ENCODE measurements at regions not wholly inside any gene's neighbourhood (a gene's known extent, or its start where the extent isn't known, plus 50 kb on each side); places are given as distances from the start of the nearest gene placed in this dataset.
"Not testable (repeated sequence)": the region's sequence is repeated elsewhere in the genome, so short reads cannot be mapped to it uniquely, and the experiment has no call there.

- DNase-seq (ENCODE audit: low spot score in 2 of 2); FAIRE-seq: not testable (repeated sequence)
Measured at GRCh38 chr13:18322821-18323220, 858.8 kb downstream of the TUBA3C start.

DNA sequence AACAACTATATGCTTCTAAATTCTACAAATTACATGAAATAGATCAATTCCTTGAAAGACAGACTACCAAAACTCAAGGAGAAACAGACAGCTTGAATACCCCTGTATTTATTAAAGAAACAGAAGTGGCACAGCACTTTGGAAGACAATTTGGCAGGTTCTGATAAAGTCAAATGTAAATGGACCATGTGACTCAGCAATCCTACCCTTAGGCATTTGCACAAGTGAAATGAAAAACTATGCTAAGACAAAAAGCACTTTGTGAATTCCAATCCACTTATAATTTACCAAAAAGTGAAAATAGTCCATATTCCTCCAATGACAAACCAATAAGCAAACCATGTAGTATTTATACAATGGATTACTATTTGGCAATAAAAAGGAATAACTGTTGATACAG is 862.0 kb downstream of the TUBA3C start:
- FAIRE-seq; DNase-seq (ENCODE audit: low spot score in 2 of 2): not testable (repeated sequence)

DNA sequence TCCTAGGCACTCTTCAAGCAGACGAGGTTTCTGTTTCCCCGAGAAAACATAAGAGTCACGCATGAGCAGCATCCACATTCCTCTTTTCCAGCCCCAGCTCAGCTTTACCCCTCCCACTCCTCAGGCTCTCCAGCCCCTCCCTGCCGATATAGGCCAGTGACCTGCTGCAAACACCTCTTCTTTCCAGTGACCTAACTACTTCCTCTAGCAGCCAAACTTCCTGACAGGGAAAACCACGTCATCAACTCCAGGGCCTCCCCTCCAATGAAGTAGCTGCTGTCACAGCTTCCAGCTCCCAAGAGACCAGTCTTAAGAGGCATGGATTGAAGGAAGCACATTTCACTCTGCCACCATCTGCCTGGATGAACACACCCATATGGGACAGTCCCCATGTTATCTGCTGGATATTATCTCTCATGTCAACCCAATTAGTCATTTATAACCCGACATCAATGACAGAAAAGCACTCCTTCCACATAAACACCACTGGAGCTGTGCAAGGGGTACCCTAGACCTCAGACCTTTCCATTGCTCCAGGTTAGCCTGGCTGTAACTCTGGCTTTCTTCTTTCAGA is 878.3 kb downstream of the TUBA3C start:
- not testable (repeated sequence) for DNase-seq (ENCODE audit: low spot score in 2 of 2)

GRCh38 chr13:18300968-18301367 is 880.7 kb downstream of the TUBA3C start:
- not testable (repeated sequence) for DNase-seq (ENCODE audit: low spot score in 2 of 2); FAIRE-seq

More for the DNA sequence above, 878.3 kb downstream of the TUBA3C start:
- FAIRE-seq: not testable (repeated sequence)

DNA sequence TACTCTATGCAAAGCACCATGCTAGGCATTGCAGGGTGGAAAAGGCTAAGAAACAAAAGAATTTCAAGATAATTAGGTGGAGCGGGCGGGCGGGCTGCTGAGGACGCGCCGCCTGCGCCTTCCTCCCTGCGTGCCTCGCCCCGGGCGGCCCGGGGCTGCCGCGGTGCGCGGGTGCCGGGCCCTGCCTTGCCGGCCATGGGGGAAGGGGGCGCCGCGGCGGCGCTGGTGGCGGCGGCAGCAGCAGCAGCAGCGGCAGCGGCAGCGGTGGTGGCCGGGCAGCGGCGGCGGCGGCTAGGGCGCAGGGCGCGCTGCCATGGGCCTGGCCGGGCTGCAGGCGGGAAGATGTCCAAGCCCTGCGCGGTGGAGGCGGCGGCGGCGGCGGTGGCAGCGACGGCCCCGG is 884.3 kb downstream of the TUBA3C start:
- DNase-seq (ENCODE audit: low spot score in 2 of 2); FAIRE-seq: not testable (repeated sequence)

DNA sequence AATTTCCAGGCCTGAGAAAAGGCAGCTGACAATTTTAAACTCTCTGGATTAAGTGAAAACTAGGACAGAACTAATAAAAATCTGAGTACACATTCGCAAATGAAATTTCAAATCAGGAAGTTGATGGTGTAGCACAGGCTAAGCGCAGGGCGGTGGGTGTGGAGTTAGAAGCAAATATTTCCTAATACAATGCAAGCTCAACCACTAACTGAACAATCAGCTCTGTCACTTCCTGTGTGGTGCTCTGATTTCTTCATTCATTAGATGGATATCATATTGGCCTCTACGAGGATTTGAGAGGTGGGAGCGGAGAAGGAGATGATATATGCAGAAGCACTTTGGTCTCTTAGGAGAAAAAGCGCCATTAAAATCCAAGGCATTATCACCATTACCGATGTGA is 885.0 kb downstream of the TUBA3C start:
- not testable (repeated sequence) for DNase-seq (ENCODE audit: low spot score in 2 of 2); FAIRE-seq

DNA sequence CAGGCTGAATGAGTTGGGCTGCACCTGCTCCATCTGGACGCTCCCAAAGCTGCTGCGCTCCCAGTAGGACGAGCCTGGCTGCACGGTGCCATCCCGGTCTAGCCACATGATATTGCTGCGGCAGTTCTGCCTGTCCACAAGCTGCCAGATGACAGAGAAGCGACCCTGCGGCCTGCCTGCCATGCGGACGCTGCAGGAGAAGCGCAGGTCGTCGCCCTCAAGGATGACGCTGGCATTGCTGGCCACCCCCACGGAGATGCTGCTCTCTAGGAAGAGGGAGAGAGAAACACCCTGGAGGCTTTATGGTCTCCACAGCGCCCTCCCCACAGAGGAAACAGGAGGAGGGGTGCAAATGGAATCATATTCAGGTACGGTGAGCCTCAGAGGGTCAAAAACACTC is 887.3 kb downstream of the TUBA3C start:
- DNase-seq (ENCODE audit: low spot score in 2 of 2); FAIRE-seq: not testable (repeated sequence)

GRCh38 chr13:18286848-18287247 is 894.8 kb downstream of the TUBA3C start:
- DNase-seq (ENCODE audit: low spot score in 2 of 2); FAIRE-seq: not testable (repeated sequence)

GRCh38 chr13:18285663-18286062 is 896.0 kb downstream of the TUBA3C start:
- not testable (repeated sequence) for FAIRE-seq; DNase-seq (ENCODE audit: low spot score in 2 of 2)

GRCh38 chr13:18284040-18284439 is 897.6 kb downstream of the TUBA3C start:
- not testable (repeated sequence) for FAIRE-seq

GRCh38 chr13:18281829-18282597 is 899.6 kb downstream of the TUBA3C start:
- not testable (repeated sequence) for FAIRE-seq; DNase-seq (ENCODE audit: low spot score in 2 of 2)

More at GRCh38 chr13:18284040-18284439, 897.6 kb downstream of the TUBA3C start:
- not testable (repeated sequence) for DNase-seq (ENCODE audit: low spot score in 2 of 2)

- not testable (repeated sequence) for FAIRE-seq; DNase-seq (ENCODE audit: low spot score in 2 of 2)
Measured at GRCh38 chr13:18280904-18281828, 900.5 kb downstream of the TUBA3C start.

GRCh38 chr13:18279971-18280370 is 901.7 kb downstream of the TUBA3C start:
- FAIRE-seq; DNase-seq (ENCODE audit: low spot score in 2 of 2): not testable (repeated sequence)

DNA sequence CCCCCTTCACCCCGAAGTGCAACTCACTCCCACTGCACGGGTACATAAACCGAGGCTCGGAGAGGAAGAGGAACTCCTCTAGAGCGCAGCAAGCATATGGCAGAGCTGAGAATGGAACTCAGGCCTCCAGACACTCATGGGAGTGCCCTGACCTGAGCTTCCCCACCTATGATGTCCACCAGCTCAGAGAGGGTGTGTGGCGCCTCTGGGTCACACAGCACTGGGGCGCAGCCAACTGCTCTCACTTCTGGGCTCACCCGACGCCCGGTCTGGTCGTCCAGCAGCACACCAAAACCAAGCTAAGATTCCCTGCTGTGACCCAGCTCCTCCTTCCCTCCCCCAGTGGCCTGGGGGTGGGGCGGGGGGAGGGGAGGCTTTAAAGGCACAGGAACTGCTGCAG is 904.3 kb downstream of the TUBA3C start:
- not testable (repeated sequence) for FAIRE-seq; DNase-seq (ENCODE audit: low spot score in 2 of 2)

DNA sequence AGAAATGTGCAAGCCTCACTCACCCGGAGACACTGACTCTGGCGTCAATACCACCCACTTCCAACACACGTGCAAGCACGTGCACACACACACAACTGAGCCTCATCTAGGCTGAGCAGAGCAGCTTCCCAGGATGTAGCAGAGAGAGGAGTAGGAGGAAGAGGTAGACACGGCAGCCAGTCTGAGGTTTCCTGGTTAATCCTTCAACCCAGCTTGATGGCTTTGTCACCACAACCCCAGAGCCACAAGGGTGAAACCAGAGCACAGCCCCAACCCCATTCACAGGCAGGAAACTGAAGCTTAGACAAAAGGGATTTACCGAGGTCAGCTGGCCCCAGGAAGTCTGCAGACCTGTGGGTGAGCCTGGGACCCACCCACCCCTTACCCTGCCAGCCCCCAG is 905.3 kb downstream of the TUBA3C start:
- not testable (repeated sequence) for DNase-seq (ENCODE audit: low spot score in 2 of 2); FAIRE-seq

- FAIRE-seq; DNase-seq (ENCODE audit: low spot score in 2 of 2): not testable (repeated sequence)
Measured at GRCh38 chr13:18273785-18274514, 907.7 kb downstream of the TUBA3C start.

GRCh38 chr13:18258801-18259419 is 922.7 kb downstream of the TUBA3C start:
- FAIRE-seq; DNase-seq (ENCODE audit: low spot score in 2 of 2): not testable (repeated sequence)

DNA sequence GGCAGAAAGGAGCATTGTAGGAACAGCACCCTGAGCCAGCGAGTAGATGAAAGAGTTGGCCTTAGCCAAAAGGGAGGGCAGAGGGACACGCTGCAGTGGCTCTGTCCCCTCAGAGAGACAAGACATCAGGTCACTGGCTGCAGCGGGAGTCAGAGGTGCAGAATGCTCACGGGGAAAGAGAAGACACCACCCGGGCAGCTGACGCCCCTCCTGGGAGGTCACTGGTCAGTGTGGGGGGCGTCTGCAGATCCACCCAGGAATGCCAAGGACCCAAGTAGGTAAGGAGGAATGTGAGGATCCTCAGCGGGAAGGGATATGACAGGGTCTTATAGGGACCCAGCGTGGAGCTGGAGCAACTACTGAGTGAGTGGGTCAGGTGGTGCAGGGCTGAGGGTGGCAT is 923.9 kb downstream of the TUBA3C start:
- not testable (repeated sequence) for DNase-seq (ENCODE audit: low spot score in 2 of 2)

DNA sequence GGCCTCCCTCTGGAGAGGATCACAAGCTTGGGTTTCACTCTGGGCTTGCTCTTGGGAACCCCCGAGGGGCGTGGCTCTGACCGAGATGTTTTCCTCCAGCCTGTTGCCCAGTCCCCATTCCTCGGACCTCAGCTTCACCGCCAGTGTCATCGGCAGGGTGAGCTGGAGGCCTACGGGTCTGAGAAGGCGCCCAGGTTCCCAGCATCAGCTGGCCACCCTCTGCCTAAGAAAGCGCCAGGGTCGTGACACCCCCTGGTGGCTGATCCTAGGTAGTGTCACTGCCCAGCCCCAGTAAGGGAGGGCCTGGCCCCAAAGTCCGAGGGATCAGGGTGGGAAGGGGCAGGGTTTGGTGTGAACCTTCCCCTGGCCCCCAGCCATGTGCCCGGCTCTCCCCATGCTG is 928.8 kb downstream of the TUBA3C start:
- not testable (repeated sequence) for FAIRE-seq; DNase-seq (ENCODE audit: low spot score in 2 of 2)

More for the DNA sequence above, 923.9 kb downstream of the TUBA3C start:
- not testable (repeated sequence) for FAIRE-seq

Measured in frontal cortex (tissue), 3 donors.